IPS-20b (cell line): ENCODE measurements at regions not wholly inside any gene's neighbourhood (a gene's known extent, or its start where the extent isn't known, plus 50 kb on each side); places are given as distances from the start of the nearest gene placed in this dataset.

Experiments
- H3K27ac ChIP-seq: one replicate; pipeline ENCODE4 v1.5.1; 2013; ENCODE audit warnings: low read length
- H3K27me3 ChIP-seq: 2 replicates; pipeline ENCODE4 v1.6.1; 2013; ENCODE audit warnings: mild to moderate bottlenecking, low read length, inconsistent platforms; ENCODE audit not compliant: insufficient read depth
- H3K36me3 ChIP-seq: 2 replicates; pipeline ENCODE4 v1.6.1; 2013; ENCODE audit warnings: low read depth, mild to moderate bottlenecking, inconsistent platforms, low read length, moderate library complexity; ENCODE audit not compliant: insufficient read depth
- H3K4me1 ChIP-seq: 2 replicates; pipeline ENCODE4 v1.6.1; 2013; ENCODE audit warnings: mild to moderate bottlenecking, control low read depth, inconsistent platforms, low read length, moderate library complexity; ENCODE audit not compliant: insufficient read depth
- H3K4me3 ChIP-seq: 2 replicates; pipeline ENCODE4 v1.5.1; 2013; ENCODE audit warnings: mild to moderate bottlenecking, low read length, inconsistent platforms
- H3K9ac ChIP-seq: 2 replicates; pipeline ENCODE4 v1.6.1; 2013; ENCODE audit warnings: low read depth, mild to moderate bottlenecking, inconsistent platforms, low read length, moderate library complexity
- H3K9me3 ChIP-seq: 2 replicates; pipeline ENCODE4 v1.6.1; 2013; ENCODE audit warnings: mild to moderate bottlenecking, low read depth, low read length, inconsistent platforms; ENCODE audit not compliant: insufficient read depth

- H3K4me3 ChIP-seq: no peak overlapping the region
- H3K27ac ChIP-seq: no peak overlapping the region
- H3K9me3 ChIP-seq: no peaks in the 10 kb centered on the region
- H3K36me3 ChIP-seq: no peaks in the 10 kb centered on the region
- H3K9ac ChIP-seq: no peak overlapping the region
- H3K4me1 ChIP-seq: no peaks in the 10 kb centered on the region
- no peaks in the 10 kb centered on the region for H3K27me3 ChIP-seq
These were observed 545.2 kb downstream of the C4orf33 start for GRCh38 chr4:129641179-129641578.

DNA sequence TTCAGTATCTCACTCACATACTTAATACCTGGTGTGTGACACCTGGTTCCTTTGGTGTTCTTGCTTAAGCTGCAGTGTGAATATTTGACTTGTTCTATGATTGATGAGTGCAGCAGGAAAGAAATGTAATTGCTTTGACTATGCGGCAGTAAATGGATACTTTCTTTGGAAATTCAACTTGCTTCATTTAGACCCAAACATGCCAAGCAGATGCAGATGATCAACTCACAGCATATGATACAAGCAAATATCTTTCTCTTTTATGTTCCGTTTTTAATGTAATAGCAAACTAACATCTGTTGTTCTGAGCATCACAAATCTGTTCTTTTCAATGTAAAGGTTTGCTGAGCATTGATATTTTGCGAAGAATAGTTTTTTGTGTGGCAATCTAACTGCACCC, 549.5 kb downstream of the C4orf33 start:
- H3K36me3 ChIP-seq: no peaks in the 10 kb centered on the region
- H3K4me1 ChIP-seq: no peaks in the 10 kb centered on the region
- H3K27me3 ChIP-seq: no peaks in the 10 kb centered on the region
- no peak overlapping the region for H3K9ac ChIP-seq
- no peak overlapping the region for H3K27ac ChIP-seq
- H3K9me3 ChIP-seq: no peaks in the 10 kb centered on the region
- no peak overlapping the region for H3K4me3 ChIP-seq

- no peaks in the 10 kb centered on the region for H3K9me3 ChIP-seq
- no peaks in the 10 kb centered on the region for H3K27me3 ChIP-seq
- H3K27ac ChIP-seq: no peak overlapping the region
- H3K36me3 ChIP-seq: no peaks in the 10 kb centered on the region
- no peak overlapping the region for H3K4me3 ChIP-seq
- H3K9ac ChIP-seq: no peak overlapping the region
- no peaks in the 10 kb centered on the region; the same call in 1 of the 2 replicates for H3K4me1 ChIP-seq
These were observed 572.1 kb downstream of the C4orf33 start for GRCh38 chr4:129668092-129668491.

GRCh38 chr4:129672941-129673340, 577.0 kb downstream of the C4orf33 start:
- H3K9me3 ChIP-seq: peaks cover 9% of the 10 kb centered on the region; the same call in 1 of the 2 replicates
- no peaks in the 10 kb centered on the region; the same call in 1 of the 2 replicates for H3K4me1 ChIP-seq
- no peak overlapping the region for H3K27ac ChIP-seq
- H3K36me3 ChIP-seq: no peaks in the 10 kb centered on the region
- H3K27me3 ChIP-seq: no peaks in the 10 kb centered on the region
- no peak overlapping the region for H3K4me3 ChIP-seq
- H3K9ac ChIP-seq: no peak overlapping the region

GRCh38 chr4:129675036-129675435, 579.1 kb downstream of the C4orf33 start:
- H3K27me3 ChIP-seq: no peaks in the 10 kb centered on the region
- no peak overlapping the region for H3K27ac ChIP-seq
- H3K36me3 ChIP-seq: no peaks in the 10 kb centered on the region
- H3K9me3 ChIP-seq: peaks cover 12% of the 10 kb centered on the region; the same call in 1 of the 2 replicates
- no peak overlapping the region for H3K4me3 ChIP-seq
- H3K9ac ChIP-seq: no peak overlapping the region
- H3K4me1 ChIP-seq: no peaks in the 10 kb centered on the region

- no peak overlapping the region for H3K27ac ChIP-seq
These were observed 581.0 kb downstream of the C4orf33 start for GRCh38 chr4:129676934-129677333.

GRCh38 chr4:129682586-129682985, 586.6 kb downstream of the C4orf33 start:
- Histone ChIP-seq H3K4me3 (no peak overlapping the region), H3K9ac (no peak overlapping the region), H3K9me3 (peaks cover 6% of the 10 kb centered on the region; the same call in 1 of the 2 replicates), H3K27ac (no peak overlapping the region), H3K4me1 (no peaks in the 10 kb centered on the region), H3K36me3 (no peaks in the 10 kb centered on the region), H3K27me3 (no peaks in the 10 kb centered on the region)

More at GRCh38 chr4:129676934-129677333, 581.0 kb downstream of the C4orf33 start:
- Histone ChIP-seq H3K9ac (no peak overlapping the region), H3K4me1 (no peaks in the 10 kb centered on the region), H3K36me3 (no peaks in the 10 kb centered on the region), H3K4me3 (no peak overlapping the region), H3K27me3 (no peaks in the 10 kb centered on the region), H3K9me3 (peaks cover 12% of the 10 kb centered on the region; the same call in 1 of the 2 replicates)

- H3K27ac ChIP-seq: no peak overlapping the region
- no peaks in the 10 kb centered on the region for H3K36me3 ChIP-seq
- H3K9ac ChIP-seq: no peak overlapping the region
- peaks cover 26% of the 10 kb centered on the region; the same call in 1 of the 2 replicates for H3K4me1 ChIP-seq
- no peaks in the 10 kb centered on the region for H3K27me3 ChIP-seq
- H3K4me3 ChIP-seq: no peak overlapping the region
- no peaks in the 10 kb centered on the region for H3K9me3 ChIP-seq
These were observed 612.0 kb downstream of the C4orf33 start for GRCh38 chr4:129707949-129708348.

- H3K27me3 ChIP-seq: no peaks in the 10 kb centered on the region
- H3K9ac ChIP-seq: no peak overlapping the region
- no peaks in the 10 kb centered on the region for H3K36me3 ChIP-seq
- H3K4me1 ChIP-seq: peaks cover 26% of the 10 kb centered on the region; the same call in 1 of the 2 replicates
- no peak overlapping the region for H3K4me3 ChIP-seq
- H3K9me3 ChIP-seq: no peaks in the 10 kb centered on the region
- H3K27ac ChIP-seq: no peak overlapping the region
These were observed 612.8 kb downstream of the C4orf33 start for GRCh38 chr4:129708784-129709183.

GRCh38 chr4:129738175-129738574, 642.2 kb downstream of the C4orf33 start:
- Histone ChIP-seq H3K4me1 (no peaks in the 10 kb centered on the region), H3K27ac (no peak overlapping the region), H3K9ac (no peak overlapping the region), H3K27me3 (no peaks in the 10 kb centered on the region), H3K4me3 (no peak overlapping the region), H3K36me3 (no peaks in the 10 kb centered on the region), H3K9me3 (no peaks in the 10 kb centered on the region)

GRCh38 chr4:129747756-129748155, 651.8 kb downstream of the C4orf33 start:
- H3K4me1 ChIP-seq: peaks cover 4% of the 10 kb centered on the region; the same call in 1 of the 2 replicates
- no peaks in the 10 kb centered on the region for H3K36me3 ChIP-seq
- no peaks in the 10 kb centered on the region for H3K27me3 ChIP-seq
- H3K27ac ChIP-seq: no peak overlapping the region
- H3K9ac ChIP-seq: no peak overlapping the region
- no peak overlapping the region for H3K4me3 ChIP-seq
- H3K9me3 ChIP-seq: no peaks in the 10 kb centered on the region

GRCh38 chr4:129748991-129749390, 653.0 kb downstream of the C4orf33 start:
- Histone ChIP-seq H3K36me3 (no peaks in the 10 kb centered on the region), H3K9ac (no peak overlapping the region), H3K9me3 (no peaks in the 10 kb centered on the region), H3K4me1 (peaks cover 4% of the 10 kb centered on the region; the same call in 1 of the 2 replicates), H3K27me3 (no peaks in the 10 kb centered on the region), H3K4me3 (no peak overlapping the region), H3K27ac (no peak overlapping the region)
